ENCODE measurements at regions not wholly inside any gene's neighbourhood (a gene's known extent, or its start where the extent isn't known, plus 50 kb on each side); places are given as distances from the start of the nearest gene placed in this dataset.
"Not testable (repeated sequence)": the region's sequence is repeated elsewhere in the genome, so short reads cannot be mapped to it uniquely, and the experiment has no call there.

DNA sequence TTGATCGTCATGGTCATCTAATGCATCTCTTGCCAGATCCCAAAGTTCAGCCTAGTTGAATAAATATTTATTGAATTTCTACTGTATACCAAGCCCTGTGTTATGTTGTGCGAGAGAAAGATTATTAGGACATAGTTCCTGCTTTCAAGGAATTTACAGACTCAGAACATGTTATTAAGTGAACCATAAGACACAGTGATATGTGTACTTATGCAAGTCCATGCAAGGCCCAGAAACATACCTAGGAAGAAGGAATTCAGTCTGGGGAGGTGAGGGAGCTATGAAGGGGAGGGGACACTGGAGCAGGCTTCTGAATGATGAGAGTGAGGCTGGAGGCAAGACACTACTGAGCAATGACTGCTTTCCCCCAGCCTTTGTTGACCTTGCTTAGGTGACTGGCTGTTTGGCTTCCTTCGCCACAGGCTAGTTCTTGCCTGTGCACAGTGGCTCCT, 81.4 kb downstream of the ACAA2 start:
- Mint-ChIP-seq H3K27me3 (peaks cover 5% of the 10 kb centered on the region), H3K4me3 (no peak overlapping the region), H3K27ac (no peak overlapping the region), H3K4me1 (no peaks in the 10 kb centered on the region), H3K36me3 (ENCODE audit: low read depth) (no peaks in the 10 kb centered on the region), H3K9me3 (no peaks in the 10 kb centered on the region)
- ATAC-seq: no peak
- no peak for DNase-seq

DNA sequence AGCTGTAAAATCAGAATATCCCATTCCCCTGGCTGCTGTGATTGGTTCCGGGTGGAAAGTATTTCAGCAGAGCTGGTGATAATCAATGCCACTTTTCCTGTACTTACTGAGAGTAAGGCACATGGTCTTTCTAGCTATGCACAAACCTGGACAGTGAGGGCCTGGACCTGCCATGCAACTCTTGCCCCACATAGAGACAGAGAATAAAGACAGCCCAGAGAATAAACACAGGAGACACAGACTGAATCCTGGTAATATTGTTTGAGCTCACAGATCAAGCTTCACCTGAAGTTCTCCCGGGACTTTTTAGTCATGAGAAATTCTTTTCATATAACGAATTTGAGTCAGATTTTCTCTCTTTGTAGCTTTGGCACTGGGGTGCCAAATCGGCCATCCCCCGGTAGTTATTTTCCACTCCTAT, 81.9 kb downstream of the ACAA2 start:
- ATAC-seq: no peak
- H3K4me3 Mint-ChIP-seq: no peak overlapping the region

DNA sequence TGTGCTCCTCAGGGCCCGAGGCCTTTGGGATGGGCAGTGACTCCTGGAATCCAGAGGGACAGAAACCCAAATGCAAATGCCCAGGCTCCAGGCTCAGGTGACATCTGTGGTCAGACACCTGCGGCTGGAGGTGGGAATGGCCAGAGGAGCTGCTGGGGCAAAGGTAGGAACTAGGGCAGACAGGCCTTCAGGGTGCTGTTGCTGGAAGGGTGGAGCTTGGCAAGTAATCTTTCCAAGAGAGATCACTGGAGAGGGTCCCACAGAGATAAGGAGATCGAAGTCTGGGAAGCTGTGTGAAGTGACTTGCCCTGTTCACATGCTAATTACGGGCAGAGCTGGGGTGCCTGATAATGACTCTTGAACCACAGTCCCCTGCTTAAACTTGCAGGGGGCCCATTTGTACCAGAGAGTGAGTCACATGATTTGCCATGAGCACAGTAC, 82.4 kb downstream of the ACAA2 start:
- no peak overlapping the region for H3K27ac Mint-ChIP-seq
- DNase-seq (no peak), ATAC-seq (no peak)
- no peaks in the 10 kb centered on the region for H3K36me3 Mint-ChIP-seq (ENCODE audit: low read depth)
- H3K9me3 Mint-ChIP-seq: no peaks in the 10 kb centered on the region
- no peak overlapping the region for H3K4me3 Mint-ChIP-seq
- no peaks in the 10 kb centered on the region for H3K4me1 Mint-ChIP-seq
- H3K27me3 Mint-ChIP-seq: no peaks in the 10 kb centered on the region

More for the DNA sequence above, 81.9 kb downstream of the ACAA2 start:
- DNase-seq: no peak
- Mint-ChIP-seq H3K36me3 (ENCODE audit: low read depth) (no peaks in the 10 kb centered on the region), H3K9me3 (no peaks in the 10 kb centered on the region), H3K4me1 (no peaks in the 10 kb centered on the region), H3K27me3 (peaks cover under 1% of the 10 kb centered on the region), H3K27ac (no peak overlapping the region)

DNA sequence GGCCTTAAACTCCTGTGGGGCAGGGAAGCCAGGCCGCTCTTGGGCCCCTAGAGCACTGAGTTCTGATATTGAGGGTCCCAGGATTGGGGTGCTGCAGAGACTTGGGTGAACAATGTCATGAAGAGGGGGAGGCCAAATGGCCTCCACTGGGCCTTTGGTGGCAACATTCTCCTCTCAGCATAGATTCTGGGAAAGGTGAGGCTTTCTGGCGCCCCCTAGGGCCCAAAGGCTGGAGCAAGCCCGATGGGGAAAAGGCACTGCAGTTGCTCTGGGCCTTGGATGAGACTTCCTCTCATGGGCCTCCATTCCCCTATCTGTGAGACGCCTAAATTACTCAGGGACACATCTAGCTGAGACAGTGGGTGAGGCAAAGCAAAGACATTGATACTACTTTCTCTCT, 84.8 kb downstream of the ACAA2 start:
- H3K4me3 Mint-ChIP-seq: no peak overlapping the region
- ATAC-seq (no peak), DNase-seq (peak; percentile 58)
- H3K27ac Mint-ChIP-seq: no peak overlapping the region
- H3K27me3 Mint-ChIP-seq: peaks cover 4% of the 10 kb centered on the region
- no peaks in the 10 kb centered on the region for H3K9me3 Mint-ChIP-seq
- no peaks in the 10 kb centered on the region for H3K36me3 Mint-ChIP-seq (ENCODE audit: low read depth)
- peaks cover 7% of the 10 kb centered on the region for H3K4me1 Mint-ChIP-seq

DNA sequence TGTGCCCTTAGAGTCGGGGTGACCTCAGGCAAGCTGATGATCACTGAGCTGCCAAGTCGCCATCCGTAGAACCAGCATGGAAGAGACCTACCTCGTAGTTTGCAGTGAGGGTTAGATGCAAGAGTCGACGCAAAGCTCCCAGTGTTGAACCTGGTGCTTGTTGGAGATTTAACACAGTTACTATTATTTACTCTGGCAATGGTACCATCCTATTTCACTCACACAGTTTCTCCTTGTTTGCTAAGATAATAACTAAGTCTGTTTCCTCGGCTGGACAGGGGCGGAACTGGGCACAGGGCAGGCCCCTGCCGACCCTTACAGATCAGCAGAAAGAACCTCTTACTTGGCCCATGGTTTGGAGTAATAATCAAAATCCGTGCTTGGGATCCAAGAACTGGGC, 85.5 kb downstream of the ACAA2 start:
- Mint-ChIP-seq H3K27ac (no peak overlapping the region), H3K4me3 (no peak overlapping the region), H3K9me3 (no peaks in the 10 kb centered on the region), H3K27me3 (peaks cover 4% of the 10 kb centered on the region), H3K36me3 (ENCODE audit: low read depth) (no peaks in the 10 kb centered on the region), H3K4me1 (peaks cover 12% of the 10 kb centered on the region)
- DNase-seq: no peak
- no peak for ATAC-seq

DNA sequence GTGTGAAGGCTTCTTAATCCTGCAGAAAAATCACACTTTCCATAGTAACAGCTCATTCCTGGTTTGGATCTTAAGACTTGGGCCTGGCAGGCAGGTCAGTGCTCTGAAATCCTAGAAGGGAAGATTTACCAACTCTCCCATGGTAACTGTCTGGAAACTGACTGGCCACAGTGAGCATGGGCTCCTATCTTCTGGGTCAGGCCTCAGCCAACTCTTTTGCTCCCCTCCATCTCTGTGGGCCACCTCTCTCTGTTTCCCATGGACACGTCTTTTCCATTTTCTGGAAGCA, 86.7 kb downstream of the ACAA2 start:
- DNase-seq (no peak), ATAC-seq (no peak)
- Mint-ChIP-seq H3K27me3 (peaks cover 7% of the 10 kb centered on the region), H3K36me3 (ENCODE audit: low read depth) (no peaks in the 10 kb centered on the region), H3K9me3 (no peaks in the 10 kb centered on the region), H3K27ac (no peak overlapping the region), H3K4me1 (peaks cover 13% of the 10 kb centered on the region), H3K4me3 (no peak overlapping the region)

DNA sequence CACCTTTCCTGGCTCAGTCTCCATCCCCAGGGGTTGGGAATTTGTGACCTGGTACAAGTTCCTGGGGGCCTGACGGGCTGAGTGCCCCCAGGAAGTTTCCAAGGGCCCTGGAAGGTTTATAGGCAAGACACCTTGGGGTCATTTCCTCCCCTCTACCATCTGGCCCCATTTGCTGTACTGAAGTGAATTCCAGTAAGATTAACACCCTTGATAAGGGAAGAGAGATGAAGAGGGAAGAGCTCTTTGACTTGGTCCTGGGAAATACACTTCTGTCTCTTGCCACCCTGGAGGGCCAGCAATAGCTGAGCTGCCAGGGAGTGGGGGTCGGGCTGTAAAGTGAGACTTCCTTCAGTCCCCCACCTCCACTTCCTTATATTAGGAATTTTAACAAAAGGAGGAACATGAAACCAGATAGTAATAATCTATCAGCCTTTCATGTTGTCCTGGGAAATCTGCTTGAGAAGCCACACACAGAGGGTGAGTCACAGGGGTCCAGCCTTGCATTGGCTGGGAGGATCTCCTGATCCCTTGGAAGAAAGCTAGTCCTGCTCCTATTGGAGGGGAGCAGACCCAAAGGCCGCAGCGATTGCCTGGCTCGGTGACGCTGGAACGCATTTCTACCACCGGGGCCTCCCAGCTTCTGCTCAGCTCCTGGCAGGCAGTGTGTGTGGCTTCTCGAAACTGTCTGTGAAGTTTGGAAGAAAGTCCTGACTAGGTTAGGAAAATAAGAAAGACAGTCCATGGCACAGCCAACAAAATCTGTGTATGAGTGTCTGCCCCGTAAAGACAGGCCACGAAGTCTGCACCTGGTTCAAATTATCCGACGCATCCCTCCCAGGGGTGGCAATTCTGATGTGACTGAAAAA, 87.3 kb downstream of the ACAA2 start:
- no peak for ATAC-seq
- Mint-ChIP-seq H3K9me3 (no peaks in the 10 kb centered on the region), H3K4me1 (peaks cover 13% of the 10 kb centered on the region), H3K4me3 (no peak overlapping the region), H3K27ac (no peak overlapping the region), H3K36me3 (ENCODE audit: low read depth) (no peaks in the 10 kb centered on the region), H3K27me3 (peaks cover 10% of the 10 kb centered on the region)
- DNase-seq: no peak

DNA sequence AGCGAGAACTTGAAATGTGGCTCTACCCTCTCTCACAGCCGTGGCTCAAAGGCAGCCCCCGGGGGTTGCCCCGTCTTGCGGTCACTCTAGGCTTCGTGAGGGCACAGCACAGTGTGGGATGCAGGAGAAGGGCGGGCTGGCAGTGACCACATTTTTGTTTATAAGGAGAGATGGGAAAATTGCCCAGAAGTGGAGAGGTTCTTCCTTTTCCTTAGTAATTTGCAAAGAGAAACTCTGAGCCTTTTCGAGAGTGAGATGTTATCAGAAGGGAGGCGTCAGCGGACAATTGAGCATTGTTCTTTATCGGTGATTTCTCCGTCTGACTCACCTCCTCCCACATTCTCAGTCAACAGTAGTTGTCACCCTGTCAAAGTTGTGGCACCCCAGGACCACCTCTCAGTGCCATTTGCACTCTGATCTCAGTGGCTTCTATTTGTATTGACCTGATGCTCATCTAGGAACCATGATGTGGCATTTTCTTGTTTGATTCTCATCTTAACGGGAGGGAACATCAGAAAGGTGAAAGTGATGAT, 89.6 kb downstream of the ACAA2 start:
- peak; percentile 42 for DNase-seq
- H3K4me3 Mint-ChIP-seq: no peak overlapping the region

DNA sequence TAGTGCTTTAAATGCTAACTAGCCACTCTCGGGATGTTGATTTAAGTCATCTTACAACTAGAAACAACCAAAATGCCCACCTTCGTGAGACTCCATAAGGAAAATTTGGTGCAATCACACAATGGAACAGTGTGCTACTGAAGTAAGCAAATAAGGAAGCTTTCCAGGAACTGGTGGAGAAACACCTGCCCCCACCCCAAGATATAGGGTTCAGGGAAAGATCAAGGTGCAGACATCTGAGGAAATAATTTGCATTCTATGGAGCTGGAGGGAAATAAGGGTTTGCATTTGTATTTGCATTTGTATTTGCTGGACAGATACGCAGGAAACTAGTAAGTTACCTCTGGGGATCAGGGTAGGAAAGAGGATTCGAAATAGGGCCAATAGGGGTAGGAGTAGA, 90.9 kb downstream of the ACAA2 start:
- H3K27ac Mint-ChIP-seq: no peak overlapping the region
- H3K36me3 Mint-ChIP-seq (ENCODE audit: low read depth): no peaks in the 10 kb centered on the region
- ATAC-seq (no peak), DNase-seq (no peak)
- peaks cover 16% of the 10 kb centered on the region for H3K27me3 Mint-ChIP-seq
- no peak overlapping the region for H3K4me3 Mint-ChIP-seq
- H3K4me1 Mint-ChIP-seq: peaks cover 13% of the 10 kb centered on the region
- H3K9me3 Mint-ChIP-seq: no peaks in the 10 kb centered on the region

More for the DNA sequence above, 89.6 kb downstream of the ACAA2 start:
- ATAC-seq: peak; percentile 91
- Mint-ChIP-seq H3K27ac (no peak overlapping the region), H3K36me3 (ENCODE audit: low read depth) (no peaks in the 10 kb centered on the region), H3K4me1 (peaks cover 13% of the 10 kb centered on the region), H3K27me3 (peaks cover 12% of the 10 kb centered on the region), H3K9me3 (no peaks in the 10 kb centered on the region)

DNA sequence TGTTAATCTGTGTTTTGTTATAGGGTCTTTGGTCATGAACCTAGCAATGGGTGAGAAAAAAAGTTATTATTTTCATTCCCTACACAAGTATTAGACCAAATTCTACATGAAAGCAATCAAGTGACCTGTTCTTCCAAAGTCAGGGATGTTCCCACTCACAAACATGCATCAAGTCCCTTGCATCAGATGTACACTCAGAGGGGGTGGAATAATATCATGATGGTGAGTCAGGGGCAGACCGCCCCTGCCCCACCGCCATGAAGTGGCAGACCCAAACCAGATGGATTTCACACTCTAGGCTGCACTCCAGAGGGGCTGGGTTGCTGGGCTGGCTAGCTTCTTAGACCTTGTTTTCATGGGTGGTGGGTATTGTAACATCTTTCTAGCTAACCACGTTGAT, 91.4 kb downstream of the ACAA2 start:
- no peak for ATAC-seq
- peaks cover 13% of the 10 kb centered on the region for H3K4me1 Mint-ChIP-seq
- DNase-seq: no peak
- H3K4me3 Mint-ChIP-seq: no peak overlapping the region
- no peak overlapping the region for H3K27ac Mint-ChIP-seq
- no peaks in the 10 kb centered on the region for H3K9me3 Mint-ChIP-seq
- no peaks in the 10 kb centered on the region for H3K36me3 Mint-ChIP-seq (ENCODE audit: low read depth)
- peaks cover 16% of the 10 kb centered on the region for H3K27me3 Mint-ChIP-seq

DNA sequence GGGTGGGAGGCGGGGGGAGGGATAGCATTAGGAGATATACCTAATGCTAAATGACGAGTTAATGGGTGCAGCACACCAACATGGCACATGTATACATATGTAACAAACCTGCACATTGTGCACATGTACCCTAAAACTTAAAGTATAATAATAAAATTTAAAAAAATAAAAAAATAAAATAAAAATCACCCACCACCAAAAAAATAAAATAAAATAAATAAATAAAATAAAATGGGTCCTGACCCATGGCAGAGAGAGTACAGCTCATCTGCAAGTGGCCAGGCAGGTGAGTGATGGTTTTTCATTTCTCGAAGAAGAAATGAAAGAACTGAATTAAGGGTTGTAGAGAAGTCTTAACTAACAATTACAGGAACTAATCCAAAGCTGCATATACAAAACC, 92.4 kb downstream of the ACAA2 start:
- not testable (repeated sequence) for ATAC-seq; H3K9me3 Mint-ChIP-seq; H3K36me3 Mint-ChIP-seq (ENCODE audit: low read depth); H3K4me3 Mint-ChIP-seq; H3K27ac Mint-ChIP-seq; DNase-seq
- peaks cover 16% of the 10 kb centered on the region for H3K27me3 Mint-ChIP-seq
- peaks cover 13% of the 10 kb centered on the region for H3K4me1 Mint-ChIP-seq

DNA sequence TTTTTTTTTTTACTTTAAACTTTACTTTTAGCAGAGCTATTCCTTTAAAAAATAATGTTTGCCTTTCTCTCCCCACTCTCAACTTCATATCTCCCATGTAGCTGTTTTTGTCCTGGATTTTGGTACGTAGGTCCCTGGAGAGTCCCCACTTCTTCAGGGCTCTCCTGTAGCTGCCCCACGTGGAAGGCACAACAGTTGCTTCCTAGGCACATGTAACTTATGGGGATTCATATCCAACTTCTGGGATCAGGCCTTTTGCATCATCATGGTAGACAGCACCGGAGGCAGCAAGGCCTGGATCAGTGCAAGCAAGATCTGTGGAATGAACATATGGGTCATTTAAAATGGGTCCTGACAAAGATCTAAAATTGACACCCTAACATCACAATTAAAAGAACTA, 95.7 kb downstream of the ACAA2 start:
- H3K4me1 Mint-ChIP-seq: peaks cover under 1% of the 10 kb centered on the region
- no peaks in the 10 kb centered on the region for H3K36me3 Mint-ChIP-seq (ENCODE audit: low read depth)
- no peak overlapping the region for H3K27ac Mint-ChIP-seq
- peaks cover 8% of the 10 kb centered on the region for H3K9me3 Mint-ChIP-seq
- H3K27me3 Mint-ChIP-seq: peaks cover 13% of the 10 kb centered on the region
- no peak for ATAC-seq
- no peak overlapping the region for H3K4me3 Mint-ChIP-seq
- no peak for DNase-seq

DNA sequence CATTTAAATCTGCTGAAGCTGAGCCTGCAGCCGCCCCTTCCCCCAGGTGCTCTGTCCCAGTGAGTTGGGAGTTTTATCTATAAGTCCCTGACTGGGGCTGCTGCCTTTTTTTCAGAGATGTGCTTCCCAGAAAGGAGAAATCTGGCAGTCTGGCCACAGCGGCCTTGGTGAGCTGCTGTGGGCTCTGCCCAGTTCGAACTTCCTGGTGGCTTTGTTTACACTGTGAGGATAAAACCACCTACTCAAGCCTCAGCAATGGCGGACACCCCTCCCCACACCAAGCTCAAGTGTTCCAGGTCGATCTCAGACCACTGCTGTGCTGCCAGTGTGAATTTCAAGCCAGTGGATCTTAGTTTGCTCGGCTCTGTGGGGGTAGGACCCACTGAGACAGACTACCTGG, 97.3 kb downstream of the ACAA2 start:
- Mint-ChIP-seq H3K9me3 (peaks cover 8% of the 10 kb centered on the region), H3K4me3 (no peak overlapping the region), H3K27ac (no peak overlapping the region), H3K27me3 (peaks cover 14% of the 10 kb centered on the region), H3K36me3 (ENCODE audit: low read depth) (no peaks in the 10 kb centered on the region), H3K4me1 (no peaks in the 10 kb centered on the region)
- DNase-seq: no peak
- ATAC-seq: no peak

DNA sequence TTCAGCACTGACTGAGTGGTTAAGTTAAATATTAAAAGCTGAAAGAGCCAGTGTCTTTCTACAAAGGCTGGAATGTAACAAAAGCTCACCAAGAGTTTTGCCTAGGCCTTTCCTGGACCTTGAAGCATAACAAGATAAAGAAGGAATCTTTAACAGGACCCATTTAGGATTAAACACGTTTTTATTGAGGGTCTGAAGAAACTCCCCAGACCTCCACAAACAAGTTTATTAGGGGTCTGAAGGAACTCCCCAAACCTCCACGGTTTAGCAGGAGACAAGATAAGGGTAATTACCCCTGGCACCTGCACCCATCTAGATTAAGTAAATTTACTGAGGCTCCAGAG, 104.0 kb downstream of the ACAA2 start:
- DNase-seq: no peak
- no peaks in the 10 kb centered on the region for H3K36me3 Mint-ChIP-seq (ENCODE audit: low read depth)
- H3K4me1 Mint-ChIP-seq: no peaks in the 10 kb centered on the region
- ATAC-seq: no peak
- peaks cover 8% of the 10 kb centered on the region for H3K9me3 Mint-ChIP-seq
- H3K4me3 Mint-ChIP-seq: no peak overlapping the region
- no peak overlapping the region for H3K27ac Mint-ChIP-seq
- peaks cover 8% of the 10 kb centered on the region for H3K27me3 Mint-ChIP-seq

DNA sequence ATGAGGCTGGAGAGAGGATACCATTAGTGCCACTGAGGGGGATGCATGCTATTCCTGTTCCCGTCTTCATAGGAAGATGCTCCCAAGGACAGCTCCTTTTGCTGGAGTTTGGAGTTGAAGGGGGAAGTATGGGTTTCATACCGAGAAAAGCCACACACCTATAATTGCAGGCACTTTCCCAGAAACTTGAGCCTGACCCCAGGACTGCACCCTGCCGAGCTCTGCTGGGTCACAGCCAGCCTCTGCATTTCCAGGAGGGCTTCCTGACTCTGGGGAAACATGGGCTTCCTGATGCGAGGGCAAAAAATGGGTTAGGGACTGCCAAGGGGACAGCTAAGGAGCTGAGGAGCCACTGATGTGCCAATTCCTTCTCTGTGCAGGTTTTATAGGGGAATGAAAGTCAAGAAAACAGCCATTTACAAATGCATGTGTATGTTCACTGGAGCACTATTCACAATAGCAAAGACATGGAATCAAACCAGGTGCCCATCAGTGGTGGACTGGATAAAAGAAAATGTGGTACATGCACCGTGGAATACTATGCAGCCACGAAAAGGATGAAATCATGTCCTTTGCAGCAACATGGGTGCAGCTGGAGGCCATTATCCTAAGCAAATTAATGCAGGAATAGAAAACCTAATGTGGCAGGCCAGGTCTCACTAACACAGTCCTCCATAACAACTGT, 104.5 kb downstream of the ACAA2 start:
- DNase-seq: no peak
- H3K36me3 Mint-ChIP-seq (ENCODE audit: low read depth): no peaks in the 10 kb centered on the region
- no peak overlapping the region for H3K27ac Mint-ChIP-seq
- peaks cover 8% of the 10 kb centered on the region for H3K27me3 Mint-ChIP-seq
- no peaks in the 10 kb centered on the region for H3K4me1 Mint-ChIP-seq
- ATAC-seq: no peak
- no peak overlapping the region for H3K4me3 Mint-ChIP-seq
- H3K9me3 Mint-ChIP-seq: peaks cover 5% of the 10 kb centered on the region

Measured in activated naive CD8-positive, alpha-beta T cell treated with anti-CD3 and anti-CD28 coated beads, Interleukin-2, amount 50 U/mL, for 24 hours (primary cell).